ENCODE measurements at regions not wholly inside any gene's neighbourhood (a gene's known extent, or its start where the extent isn't known, plus 50 kb on each side); places are given as distances from the start of the nearest gene placed in this dataset.

DNA sequence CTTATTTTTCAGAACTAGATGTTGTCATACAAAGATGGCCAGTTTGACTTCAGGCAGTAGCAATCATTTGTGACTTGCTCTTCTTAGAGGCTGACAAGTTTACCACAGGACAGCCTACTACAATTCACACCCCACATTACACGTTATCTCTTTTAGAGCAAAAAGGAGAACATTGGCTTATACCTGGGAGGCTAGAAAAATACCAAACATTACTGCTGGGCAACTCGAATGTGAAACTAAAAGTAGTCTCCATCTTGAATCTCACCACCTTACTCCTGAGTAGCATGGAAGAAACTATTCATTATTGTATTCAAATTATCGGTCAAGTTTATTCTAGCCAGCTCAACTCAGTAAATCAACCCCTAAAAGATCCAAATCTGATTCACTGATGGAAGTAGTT lies 90.7 kb upstream of the TMEM26 start:
- Histone ChIP-seq H3K14ac (replicated peaks; ENCODE audit: low read depth, low read length) (no peak overlapping the region), H3K4me2 (ENCODE audit: low read depth, low read length) (no peak overlapping the region), H4K91ac (ENCODE audit: insufficient read depth, low read depth, low read length) (no peak overlapping the region), H2AK5ac (ENCODE audit: low read depth, low read length) (no peak overlapping the region), H3K27ac (ENCODE audit: insufficient read depth, low read length) (no peak overlapping the region), H2BK15ac (ENCODE audit: low read depth, low read length) (no peak overlapping the region), H3K27me3 (ENCODE audit: control insufficient read depth, insufficient read depth, low read length) (no peaks in the 10 kb centered on the region; the same call in none of the 2 replicates), H3K9me1 (ENCODE audit: insufficient read depth, low read length) (no peaks in the 10 kb centered on the region), H3K18ac (ENCODE audit: low read depth, low read length) (no peak overlapping the region), H2BK20ac (ENCODE audit: low read depth, low read length) (no peak overlapping the region), H3K4me3 (ENCODE audit: insufficient read depth, low read depth, low read length) (no peak overlapping the region), H2AK9ac (replicated peaks; ENCODE audit: low read depth, low read length, poor library complexity) (no peak overlapping the region), H3K9ac (ENCODE audit: low read depth, low read length) (no peak overlapping the region), H4K20me1 (ENCODE audit: insufficient read depth, low read length) (no peaks in the 10 kb centered on the region), H4K8ac (ENCODE audit: low read depth in 2 of 2, low read length in 2 of 2) (no peak overlapping the region), H3K4me1 (ENCODE audit: control insufficient read depth, insufficient read depth, low read length) (no peaks in the 10 kb centered on the region), H2BK5ac (ENCODE audit: low read depth, low read length, poor library complexity, severe bottlenecking) (no peak overlapping the region), H3K23ac (ENCODE audit: low read depth, low read length) (no peak overlapping the region), H3K36me3 (ENCODE audit: control insufficient read depth, insufficient read depth, low read length) (no peaks in the 10 kb centered on the region), H3K56ac (ENCODE audit: extremely low read depth, insufficient read depth, low read length) (no peak overlapping the region), H3K4ac (ENCODE audit: low read depth, low read length) (no peak overlapping the region), H4K5ac (ENCODE audit: low read depth, low read length) (no peak overlapping the region), H3K9me3 (ENCODE audit: control insufficient read depth, insufficient read depth, low read length) (no peaks in the 10 kb centered on the region; the same call in 1 of the 2 replicates), H3K79me1 (ENCODE audit: low read depth in 1 of 2, low read length in 2 of 2) (no peaks in the 10 kb centered on the region), H2AFZ (replicated peaks; ENCODE audit: low read length, poor library complexity) (no peak overlapping the region), H2BK120ac (ENCODE audit: low read depth, low read length) (no peak overlapping the region)
- ChIA-PET CTCF (no interaction called here), POLR2A (ENCODE audit: unreplicated experiment) (no interaction called here)
- TF ChIP-seq POLR2A (IDR thresholded peaks at IDR 0.05; ENCODE audit: low read depth, low read length) (no peak), CHD1 (IDR thresholded peaks at IDR 0.05; ENCODE audit: low read depth, low read length) (no peak), RFX5 (IDR thresholded peaks at IDR 0.05; ENCODE audit: low read depth, low read length) (no peak)
- TF ChIP-seq, protein P1, sequence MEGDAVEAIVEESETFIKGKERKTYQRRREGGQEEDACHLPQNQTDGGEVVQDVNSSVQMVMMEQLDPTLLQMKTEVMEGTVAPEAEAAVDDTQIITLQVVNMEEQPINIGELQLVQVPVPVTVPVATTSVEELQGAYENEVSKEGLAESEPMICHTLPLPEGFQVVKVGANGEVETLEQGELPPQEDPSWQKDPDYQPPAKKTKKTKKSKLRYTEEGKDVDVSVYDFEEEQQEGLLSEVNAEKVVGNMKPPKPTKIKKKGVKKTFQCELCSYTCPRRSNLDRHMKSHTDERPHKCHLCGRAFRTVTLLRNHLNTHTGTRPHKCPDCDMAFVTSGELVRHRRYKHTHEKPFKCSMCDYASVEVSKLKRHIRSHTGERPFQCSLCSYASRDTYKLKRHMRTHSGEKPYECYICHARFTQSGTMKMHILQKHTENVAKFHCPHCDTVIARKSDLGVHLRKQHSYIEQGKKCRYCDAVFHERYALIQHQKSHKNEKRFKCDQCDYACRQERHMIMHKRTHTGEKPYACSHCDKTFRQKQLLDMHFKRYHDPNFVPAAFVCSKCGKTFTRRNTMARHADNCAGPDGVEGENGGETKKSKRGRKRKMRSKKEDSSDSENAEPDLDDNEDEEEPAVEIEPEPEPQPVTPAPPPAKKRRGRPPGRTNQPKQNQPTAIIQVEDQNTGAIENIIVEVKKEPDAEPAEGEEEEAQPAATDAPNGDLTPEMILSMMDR (conservative IDR thresholded peaks at IDR 0.05; ENCODE audit: low read depth, low read length) = no peak
- WGBS, 2 experiments (ENCODE audit: extremely low coverage in 2 of 2, insufficient read length in 1 of 2) = no CpG with 5 or more reads among the region's 3 CpGs
- no peak for DNase-seq
- BruUV-seq (replicated peaks) = no TSS peak
- in situ Hi-C loops (cut with MboI; ENCODE audit: low sequenced_read_pairs) (no loop called here), dilution Hi-C loops (cut with HindIII; ENCODE audit: low sequenced_read_pairs, unreplicated experiment) (no loop called here), intact Hi-C loops (cut with micrococcal nuclease) (no loop called here)
- ATAC-seq (ENCODE audit: low read depth) = no peak
